ENCODE measurements at regions not wholly inside any gene's neighbourhood (a gene's known extent, or its start where the extent isn't known, plus 50 kb on each side); places are given as distances from the start of the nearest gene placed in this dataset.

DNA sequence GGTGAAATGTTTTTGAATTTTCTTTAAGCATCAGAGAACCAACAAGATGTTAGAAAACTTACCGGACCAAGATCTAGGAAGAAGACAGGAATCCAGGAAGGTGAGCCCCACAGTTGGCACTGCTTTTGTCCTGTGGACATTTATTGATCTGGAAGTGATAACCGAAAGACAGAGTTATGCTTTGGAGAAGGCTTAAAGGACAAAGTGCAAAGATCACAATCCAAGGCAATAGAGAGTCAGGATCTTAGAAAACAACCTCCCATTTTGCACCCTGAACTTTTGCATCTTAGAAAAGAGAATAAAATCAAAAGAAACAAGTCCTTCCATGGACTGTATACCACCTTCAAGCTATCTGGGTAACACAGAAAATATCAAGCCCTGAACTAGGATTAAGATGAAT is 129.4 kb upstream of the SRD5A2 start:
- TF ChIP-seq CTCF (IDR thresholded peaks at IDR 0.05): no peak
- no peak for TF ChIP-seq POLR2AphosphoS5 (IDR thresholded peaks at IDR 0.05)
- TF ChIP-seq POLR2A (IDR thresholded peaks at IDR 0.05; ENCODE audit: low read depth): no peak
- no peak for TF ChIP-seq EP300 (IDR thresholded peaks at IDR 0.05)

Measured in esophagus muscularis mucosa (tissue), 4 donors.